Stomach (tissue), 8 donors: ENCODE measurements at regions not wholly inside any gene's neighbourhood (a gene's known extent, or its start where the extent isn't known, plus 50 kb on each side); places are given as distances from the start of the nearest gene placed in this dataset.
"Not testable (repeated sequence)": the region's sequence is repeated elsewhere in the genome, so short reads cannot be mapped to it uniquely, and the experiment has no call there.

Experiments used
- DNase-seq, 2 donors: peaks; one replicate each; pipeline versions ENCODE4 v3.0.0 to v3.0.0-alpha.2; 2013 to 2019
- H3K27ac ChIP-seq, 5 donors: fragments of 200-600 bp in 4 of 5; sonication (generic) in 4 of 5; one replicate each; pipeline ENCODE4 v1.5.1; 2013 to 2019; ENCODE audit warnings: mild to moderate bottlenecking in 1 of 5, moderate library complexity in 1 of 5
- H3K27me3 ChIP-seq, 3 donors: fragments of 200-600 bp; sonication (generic); one replicate each; pipeline ENCODE4 v1.5.1; 2017 to 2019; ENCODE audit warnings: mixed run types in 1 of 3
- H3K36me3 ChIP-seq, 4 donors: fragments of 200-600 bp; sonication (generic); 1 replicate in 3 of 4; 2 replicates in 1 of 4; pipeline ENCODE4 v1.5.1; 2016 to 2019
- H3K4me1 ChIP-seq, 4 donors: fragments of 200-600 bp; sonication (generic); one replicate each; pipeline ENCODE4 v1.5.1; 2016 to 2019
- H3K4me3 ChIP-seq, 4 donors: fragments of 200-600 bp; sonication (generic) in 3 of 4; one replicate each; pipeline ENCODE4 v1.5.1; 2016 to 2019; ENCODE audit warnings: mild to moderate bottlenecking in 1 of 4
- H3K9me3 ChIP-seq, 4 donors: fragments of 200-600 bp; sonication (generic); one replicate each; pipeline ENCODE4 v1.5.1; 2016 to 2019
- EP300 ChIP-seq: sonication (generic); formaldehyde crosslinking; IDR thresholded peaks from one replicate; pipeline ENCODE4 v1.6.1; 2017; ENCODE audit warnings: antibody characterized with exemption
- POLR2A ChIP-seq, 4 donors: fragments of 450-650 bp; IDR thresholded peaks; one replicate each; pipeline ENCODE4 v1.6.1; 2016; ENCODE audit warnings: antibody characterized with exemption in 4 of 4, control low read depth in 2 of 4, mild to moderate bottlenecking in 1 of 4, moderate library complexity in 1 of 4
- POLR2AphosphoS5 ChIP-seq, 3 donors: sonication (generic); formaldehyde crosslinking; IDR thresholded peaks; one replicate each; pipeline ENCODE4 v1.6.1; 2016; ENCODE audit warnings: antibody characterized with exemption in 3 of 3
- WGBS, 5 donors: extraction: QIAGEN DNeasy Blood & Tissue Kit in 3 of 5; methylation state at CpG; one replicate each; pipeline versions ENCODE4 v1.1.5 to v1.1.7; 2013 to 2018; 5-methylcytosine and 5-hydroxymethylcytosine counted together
- intact Hi-C: fragments of 100-400 bp; cut with DNase I; formaldehyde crosslinking; loops from one replicate; pipeline ENCODE4 v1.15.1; 2023; ENCODE audit warnings: low total_unique reads
- TF ChIP-seq, protein P1 (sequence below), 7 experiments: fragments of 450-650 bp in 4 of 7; fragments of 200-600 bp in 3 of 7; sonication (generic) in 3 of 7; IDR thresholded peaks; one replicate each; pipeline ENCODE4 v1.5.1; 2016 to 2019; ENCODE audit warnings: antibody characterized with exemption in 7 of 7, control low read depth in 2 of 7, mild to moderate bottlenecking in 1 of 7
- donor health status: healthy with polysubstance abuse.
- donor health status: Bipolar disorder and iron deficiency.
- donor health status: healthy.

DNA sequence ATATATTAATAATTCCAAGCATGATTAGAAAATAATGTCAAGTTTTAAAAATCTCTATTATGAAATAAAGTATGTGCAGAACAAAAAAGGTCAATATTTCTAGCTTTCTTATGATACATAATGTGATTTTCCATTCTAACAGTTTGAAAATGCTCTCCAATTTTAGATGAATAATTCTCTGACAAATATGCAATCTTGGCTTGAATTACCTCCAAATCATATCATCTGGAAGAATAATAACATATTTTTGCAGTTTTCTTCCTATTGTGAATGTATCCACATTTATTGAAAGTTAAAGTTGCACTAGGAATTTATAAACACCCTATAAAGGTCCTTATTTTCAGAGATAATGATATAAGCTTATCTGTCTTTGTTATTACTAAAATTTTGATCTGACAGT lies 548.5 kb upstream of the SLC10A2 start:
- TF ChIP-seq POLR2A (IDR thresholded peaks at IDR 0.05) (no peak), POLR2AphosphoS5 (IDR thresholded peaks at IDR 0.05) (no peak), EP300 (no peak)
- TF ChIP-seq, protein P1, sequence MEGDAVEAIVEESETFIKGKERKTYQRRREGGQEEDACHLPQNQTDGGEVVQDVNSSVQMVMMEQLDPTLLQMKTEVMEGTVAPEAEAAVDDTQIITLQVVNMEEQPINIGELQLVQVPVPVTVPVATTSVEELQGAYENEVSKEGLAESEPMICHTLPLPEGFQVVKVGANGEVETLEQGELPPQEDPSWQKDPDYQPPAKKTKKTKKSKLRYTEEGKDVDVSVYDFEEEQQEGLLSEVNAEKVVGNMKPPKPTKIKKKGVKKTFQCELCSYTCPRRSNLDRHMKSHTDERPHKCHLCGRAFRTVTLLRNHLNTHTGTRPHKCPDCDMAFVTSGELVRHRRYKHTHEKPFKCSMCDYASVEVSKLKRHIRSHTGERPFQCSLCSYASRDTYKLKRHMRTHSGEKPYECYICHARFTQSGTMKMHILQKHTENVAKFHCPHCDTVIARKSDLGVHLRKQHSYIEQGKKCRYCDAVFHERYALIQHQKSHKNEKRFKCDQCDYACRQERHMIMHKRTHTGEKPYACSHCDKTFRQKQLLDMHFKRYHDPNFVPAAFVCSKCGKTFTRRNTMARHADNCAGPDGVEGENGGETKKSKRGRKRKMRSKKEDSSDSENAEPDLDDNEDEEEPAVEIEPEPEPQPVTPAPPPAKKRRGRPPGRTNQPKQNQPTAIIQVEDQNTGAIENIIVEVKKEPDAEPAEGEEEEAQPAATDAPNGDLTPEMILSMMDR (IDR thresholded peaks at IDR 0.05): no peak
- no peaks in the 10 kb centered on the region for H3K36me3 ChIP-seq
- no peak overlapping the region for H3K27ac ChIP-seq
- no peak overlapping the region for H3K4me3 ChIP-seq
- no peaks in the 10 kb centered on the region for H3K4me1 ChIP-seq
- no peak for DNase-seq
- H3K9me3 ChIP-seq: no peaks in the 10 kb centered on the region
- intact Hi-C loops: no loop called here
- no peaks in the 10 kb centered on the region for H3K27me3 ChIP-seq

DNA sequence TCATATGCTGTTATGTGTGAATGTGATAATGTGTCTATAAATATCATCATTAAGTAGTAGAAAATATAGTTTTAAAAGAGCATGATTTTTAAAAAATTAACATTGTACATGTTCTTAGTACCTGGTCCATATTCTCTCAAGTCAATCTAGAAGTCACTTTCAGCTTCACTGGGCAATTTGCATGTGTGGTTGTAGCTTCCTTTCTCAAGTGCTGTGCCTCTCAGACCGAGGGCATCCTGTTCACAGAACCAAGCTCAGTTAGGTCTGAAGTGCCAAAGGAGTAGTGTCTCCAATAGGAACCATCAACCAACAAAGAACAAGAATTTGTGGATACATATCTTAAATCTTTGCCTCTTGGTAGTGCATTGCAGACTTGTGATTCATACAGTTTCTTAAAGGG lies 541.8 kb upstream of the SLC10A2 start:
- Histone ChIP-seq H3K27me3 (no peaks in the 10 kb centered on the region), H3K9me3 (no peaks in the 10 kb centered on the region), H3K27ac (no peak overlapping the region), H3K4me1 (no peaks in the 10 kb centered on the region), H3K4me3 (no peak overlapping the region), H3K36me3 (no peaks in the 10 kb centered on the region)
- TF ChIP-seq EP300: no peak
- no peak for TF ChIP-seq POLR2A (IDR thresholded peaks at IDR 0.05)
- TF ChIP-seq POLR2AphosphoS5 (IDR thresholded peaks at IDR 0.05): no peak
- TF ChIP-seq, protein P1 (IDR thresholded peaks at IDR 0.05): no peak
- 59 to 79% (median 61%) methylated on average over 1 of the region's 1 CpG for WGBS, 5 donors
- DNase-seq: no peak
- intact Hi-C loops: no loop called here

DNA sequence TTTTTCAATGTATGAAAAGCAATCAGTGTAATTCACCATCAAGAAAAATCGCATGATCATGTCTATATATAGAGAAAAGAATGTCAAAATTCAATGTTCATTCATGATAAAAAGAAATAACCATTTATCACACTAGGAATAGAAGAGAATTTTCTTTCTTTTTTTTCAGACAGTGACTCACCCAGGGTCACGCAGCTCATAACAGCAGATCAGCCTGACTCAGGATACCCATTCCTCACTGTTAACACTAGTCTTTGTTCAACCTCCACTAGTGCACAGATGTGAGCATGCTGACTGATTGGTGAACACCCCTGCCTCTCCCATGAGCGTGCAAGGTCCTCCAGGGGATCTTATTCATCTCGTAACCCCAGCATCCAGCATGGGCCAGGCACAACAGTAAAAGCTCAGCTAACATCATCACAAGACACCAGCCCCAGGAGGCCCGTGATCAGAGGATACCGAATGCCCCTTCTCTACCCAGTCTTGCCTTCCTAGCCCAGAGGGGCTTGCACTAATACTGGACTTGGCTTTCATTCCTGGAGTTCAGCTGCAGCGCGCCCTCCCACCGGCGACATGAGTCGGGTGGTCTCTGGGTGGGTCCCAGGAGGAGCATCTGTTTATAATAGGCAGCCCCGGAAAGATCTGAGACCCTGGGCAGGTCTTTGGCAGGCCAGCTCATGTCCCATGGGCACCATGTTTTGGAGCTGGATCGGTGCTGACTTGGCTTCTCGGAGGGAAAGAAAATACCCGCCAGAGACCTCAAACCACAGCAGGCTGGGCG lies 539.5 kb upstream of the SLC10A2 start:
- intact Hi-C loops: no loop called here
- Histone ChIP-seq H3K4me3 (no peak overlapping the region), H3K27me3 (no peaks in the 10 kb centered on the region), H3K36me3 (no peaks in the 10 kb centered on the region), H3K27ac (no peak overlapping the region), H3K4me1 (no peaks in the 10 kb centered on the region), H3K9me3 (peaks cover 0 to 4% (median 0%) of the 10 kb centered on the region in 4 donors)
- DNase-seq: no peak
- TF ChIP-seq, protein P1 (IDR thresholded peaks at IDR 0.05): no peak
- TF ChIP-seq POLR2A (IDR thresholded peaks at IDR 0.05): no peak
- no peak for TF ChIP-seq POLR2AphosphoS5 (IDR thresholded peaks at IDR 0.05)
- no peak for TF ChIP-seq EP300
- 83 to 91% (median 90%) methylated on average over 13 to 16 of the region's 16 CpGs for WGBS, 5 donors

DNA sequence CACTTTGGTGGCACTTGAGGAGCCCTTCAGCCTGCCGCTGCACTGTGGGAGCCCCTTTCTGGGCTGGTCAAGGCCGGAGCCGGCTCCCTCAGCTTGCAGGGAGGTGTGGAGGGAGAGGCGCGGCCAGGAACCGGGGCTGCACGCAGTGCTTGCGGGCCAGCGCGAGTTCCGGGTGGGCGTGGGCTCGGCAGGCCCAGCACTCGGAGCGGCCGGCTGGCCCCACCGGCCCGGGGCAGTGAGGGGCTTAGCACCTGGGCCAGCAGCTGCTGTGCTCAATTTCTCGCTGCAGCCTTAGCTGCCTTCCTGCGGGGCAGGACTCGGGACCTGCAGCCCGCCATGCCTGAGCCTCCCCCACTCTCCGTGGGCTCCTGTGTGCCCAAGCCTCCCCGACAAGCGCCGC lies 533.7 kb upstream of the SLC10A2 start:
- H3K27me3 ChIP-seq, H3K27ac ChIP-seq, H3K4me1 ChIP-seq, H3K9me3 ChIP-seq, H3K36me3 ChIP-seq, intact Hi-C loops, DNase-seq, H3K4me3 ChIP-seq: not testable (repeated sequence)
- 86 to 94% (median 92%) methylated on average over 11 to 26 of the region's 26 CpGs for WGBS, 5 donors

DNA sequence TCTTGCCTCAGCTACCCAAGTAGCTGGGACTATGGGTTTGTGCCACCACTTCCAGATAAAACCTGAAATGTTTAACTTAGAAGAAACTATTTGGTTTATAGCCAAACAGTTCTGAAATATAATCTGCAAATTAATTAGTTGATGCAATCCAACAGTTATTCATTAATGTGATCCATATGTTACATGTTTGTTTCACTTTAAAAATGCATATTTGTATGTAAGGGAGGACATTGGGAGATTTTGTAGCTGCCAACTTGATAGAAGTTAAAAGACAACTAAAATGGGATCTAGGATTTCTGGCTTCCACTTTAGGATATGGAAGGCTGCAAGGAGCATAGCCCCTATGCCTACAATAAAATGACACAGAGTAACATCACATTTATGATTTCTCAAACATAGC lies 532.5 kb upstream of the SLC10A2 start:
- no peaks in the 10 kb centered on the region for H3K4me1 ChIP-seq
- no peaks in the 10 kb centered on the region for H3K36me3 ChIP-seq
- H3K27ac ChIP-seq: no peak overlapping the region
- intact Hi-C loops: no loop called here
- H3K4me3 ChIP-seq: no peak overlapping the region
- peaks cover 0 to 10% (median 3%) of the 10 kb centered on the region in 4 donors for H3K9me3 ChIP-seq
- TF ChIP-seq POLR2AphosphoS5 (IDR thresholded peaks at IDR 0.05): no peak
- TF ChIP-seq, protein P1 (IDR thresholded peaks at IDR 0.05): no peak
- no peak for TF ChIP-seq POLR2A (IDR thresholded peaks at IDR 0.05)
- TF ChIP-seq EP300: no peak
- H3K27me3 ChIP-seq: no peaks in the 10 kb centered on the region
- no peak for DNase-seq
